ENCODE measurements at regions not wholly inside any gene's neighbourhood (a gene's known extent, or its start where the extent isn't known, plus 50 kb on each side); places are given as distances from the start of the nearest gene placed in this dataset.

DNA sequence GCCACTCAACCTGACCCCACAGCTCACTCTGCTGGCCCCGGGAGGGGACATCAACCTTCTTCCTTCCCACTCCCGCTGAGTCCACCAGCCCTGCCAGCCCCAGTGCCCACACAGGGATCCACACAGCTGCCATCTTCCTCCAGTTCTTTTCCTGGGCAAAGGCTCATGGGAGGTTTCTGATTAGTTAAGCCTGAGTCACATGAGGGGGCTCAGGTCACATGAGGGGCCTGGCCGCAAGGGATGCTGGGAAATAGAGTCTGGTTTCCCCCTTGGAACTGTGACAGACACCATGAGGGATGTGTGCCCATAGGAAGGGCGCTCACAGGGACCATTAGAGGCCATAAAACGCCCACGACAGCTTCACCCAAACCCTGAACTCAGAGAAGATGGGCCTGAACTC is 228.7 kb upstream of the SFSWAP start:
- Histone ChIP-seq H3K4me3 (ENCODE audit: low read depth in 1 of 2, low read length in 2 of 2) (no peak overlapping the region), H3K27ac (ENCODE audit: low read depth, low read length) (no peak overlapping the region), H3K36me3 (ENCODE audit: insufficient read depth, low read length) (no peaks in the 10 kb centered on the region), H3K27me3 (ENCODE audit: control insufficient read depth in 1 of 2, insufficient read depth in 2 of 2, low read length in 2 of 2) (no peaks in the 10 kb centered on the region), H3K9ac (ENCODE audit: low read length) (no peak overlapping the region), H3K4me1 (ENCODE audit: insufficient read depth, low read length) (no peaks in the 10 kb centered on the region), H3K9me3 (ENCODE audit: low read length) (no peaks in the 10 kb centered on the region)

DNA sequence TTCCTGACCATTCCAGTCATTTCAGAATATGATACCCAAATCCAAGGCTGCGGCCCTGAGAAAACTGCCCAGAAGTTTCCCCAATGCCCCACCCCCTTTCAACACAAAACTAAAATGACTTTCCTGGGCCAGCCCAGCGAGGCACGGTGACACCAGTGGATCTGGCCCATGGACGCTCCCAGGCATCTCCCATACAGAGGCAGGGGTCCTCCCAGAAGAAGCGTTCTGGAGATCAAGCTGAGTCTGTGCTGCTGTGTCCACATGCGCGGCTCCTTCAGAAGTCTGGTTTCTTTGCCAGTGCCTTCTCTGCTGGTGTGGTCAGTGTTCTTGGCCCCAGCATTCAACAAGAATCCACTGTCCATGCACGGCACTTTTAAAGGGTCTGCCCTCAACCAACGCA is 228.2 kb upstream of the SFSWAP start:
- Histone ChIP-seq H3K4me3 (ENCODE audit: low read depth in 1 of 2, low read length in 2 of 2) (no peak overlapping the region), H3K4me1 (ENCODE audit: insufficient read depth, low read length) (no peaks in the 10 kb centered on the region), H3K9me3 (ENCODE audit: low read length) (no peaks in the 10 kb centered on the region), H3K27ac (ENCODE audit: low read depth, low read length) (no peak overlapping the region), H3K9ac (ENCODE audit: low read length) (no peak overlapping the region), H3K36me3 (ENCODE audit: insufficient read depth, low read length) (no peaks in the 10 kb centered on the region), H3K27me3 (ENCODE audit: control insufficient read depth in 1 of 2, insufficient read depth in 2 of 2, low read length in 2 of 2) (no peaks in the 10 kb centered on the region)

DNA sequence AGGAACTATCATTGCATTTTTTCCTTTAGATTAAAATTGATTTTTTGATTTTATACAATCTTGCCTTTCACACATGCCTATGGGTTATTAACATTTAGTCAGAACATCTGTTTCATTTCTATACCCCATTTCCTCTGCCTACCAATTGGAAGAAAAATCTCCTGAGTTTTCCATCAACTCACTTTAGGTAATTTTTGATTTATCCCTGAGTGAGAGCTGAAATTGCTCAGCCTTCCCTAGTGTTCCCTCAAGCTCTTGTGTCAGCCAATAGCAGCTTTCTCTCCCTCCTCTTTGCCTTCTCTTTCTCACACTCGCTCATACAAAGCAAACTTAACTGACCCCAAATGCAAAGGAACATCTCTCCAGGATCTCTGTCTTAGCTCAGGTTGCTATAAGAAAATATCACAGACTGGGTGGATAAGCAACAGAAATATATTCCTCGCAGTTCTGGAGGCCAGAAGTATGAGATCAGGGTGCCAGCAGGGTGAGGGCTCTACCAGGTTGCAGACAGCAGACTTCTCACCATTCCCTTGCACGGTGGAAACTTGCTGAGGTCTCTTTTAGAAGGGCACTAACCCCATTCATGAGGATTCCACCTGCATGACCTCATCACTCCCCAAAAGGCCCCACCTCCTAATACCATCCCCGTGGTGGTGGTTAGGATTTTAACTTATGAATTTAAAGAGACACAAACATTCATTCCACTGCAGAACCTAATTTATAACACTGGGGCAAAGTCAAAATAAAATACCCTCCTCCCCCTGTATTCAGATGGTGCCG is 224.2 kb upstream of the SFSWAP start:
- Histone ChIP-seq H3K4me1 (ENCODE audit: insufficient read depth, low read length) (no peaks in the 10 kb centered on the region), H3K27ac (ENCODE audit: low read depth, low read length) (no peak overlapping the region), H3K4me3 (ENCODE audit: low read depth in 1 of 2, low read length in 2 of 2) (no peak overlapping the region), H3K9ac (ENCODE audit: low read length) (no peak overlapping the region), H3K36me3 (ENCODE audit: insufficient read depth, low read length) (no peaks in the 10 kb centered on the region), H3K27me3 (ENCODE audit: control insufficient read depth in 1 of 2, insufficient read depth in 2 of 2, low read length in 2 of 2) (no peaks in the 10 kb centered on the region), H3K9me3 (ENCODE audit: low read length) (no peaks in the 10 kb centered on the region)

DNA sequence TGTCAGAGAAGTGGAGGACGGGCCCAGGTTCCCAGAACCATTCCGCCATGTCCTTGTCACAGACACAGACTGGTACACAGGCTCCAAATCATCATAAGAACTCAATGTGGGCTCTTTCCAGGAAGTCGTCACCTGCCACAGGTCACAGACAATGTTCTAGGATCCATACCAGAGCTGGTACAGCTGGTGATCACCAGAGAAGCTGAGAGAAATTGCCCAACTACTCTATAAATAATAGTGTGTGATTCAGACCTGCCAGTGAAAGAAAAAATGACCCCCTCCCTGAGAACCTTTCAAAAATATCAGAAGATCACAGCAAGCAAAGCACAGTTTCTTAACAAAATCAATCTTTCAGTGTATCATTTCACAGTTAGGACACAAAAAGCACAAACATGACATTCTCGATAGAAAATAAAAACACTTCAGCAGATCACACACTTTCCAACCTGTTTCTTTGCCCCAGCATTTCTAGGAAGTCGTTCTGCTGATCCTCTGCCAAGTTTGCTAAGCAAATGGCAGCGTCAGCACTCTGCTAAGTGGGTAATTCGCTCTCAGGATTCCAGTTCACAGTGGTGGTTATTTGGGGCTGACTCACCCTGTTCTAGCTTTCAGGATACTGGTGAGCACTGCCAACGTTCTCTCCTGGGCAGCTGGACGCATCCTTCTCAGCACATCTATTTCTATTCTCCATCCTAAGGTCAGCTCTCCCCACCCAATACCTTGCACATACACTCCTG is 223.3 kb upstream of the SFSWAP start:
- Histone ChIP-seq H3K27me3 (ENCODE audit: control insufficient read depth in 1 of 2, insufficient read depth in 2 of 2, low read length in 2 of 2) (no peaks in the 10 kb centered on the region), H3K36me3 (ENCODE audit: insufficient read depth, low read length) (no peaks in the 10 kb centered on the region), H3K27ac (ENCODE audit: low read depth, low read length) (no peak overlapping the region), H3K4me3 (ENCODE audit: low read depth in 1 of 2, low read length in 2 of 2) (no peak overlapping the region), H3K9ac (ENCODE audit: low read length) (no peak overlapping the region), H3K9me3 (ENCODE audit: low read length) (no peaks in the 10 kb centered on the region), H3K4me1 (ENCODE audit: insufficient read depth, low read length) (no peaks in the 10 kb centered on the region)

DNA sequence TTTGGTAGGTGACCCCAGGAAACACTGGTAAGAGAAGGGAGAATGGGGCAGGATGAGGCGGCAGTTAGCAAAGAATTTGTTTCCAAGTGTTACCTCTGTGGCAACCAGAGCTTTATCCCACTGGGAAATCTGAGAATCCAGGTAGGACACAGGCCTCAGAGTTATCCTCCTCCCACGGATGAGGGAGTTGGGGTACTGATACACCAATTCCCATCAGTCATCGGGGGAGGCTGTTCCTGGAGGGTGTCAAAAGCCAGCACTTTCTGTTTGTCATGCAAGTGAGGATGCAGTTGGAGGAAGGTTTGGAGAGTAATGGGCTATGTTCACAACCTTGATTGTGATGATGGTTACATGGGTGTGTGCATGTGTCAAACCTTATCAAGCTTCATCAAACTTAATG is 221.2 kb upstream of the SFSWAP start:
- Histone ChIP-seq H3K4me1 (ENCODE audit: insufficient read depth, low read length) (no peaks in the 10 kb centered on the region), H3K36me3 (ENCODE audit: insufficient read depth, low read length) (no peaks in the 10 kb centered on the region)

DNA sequence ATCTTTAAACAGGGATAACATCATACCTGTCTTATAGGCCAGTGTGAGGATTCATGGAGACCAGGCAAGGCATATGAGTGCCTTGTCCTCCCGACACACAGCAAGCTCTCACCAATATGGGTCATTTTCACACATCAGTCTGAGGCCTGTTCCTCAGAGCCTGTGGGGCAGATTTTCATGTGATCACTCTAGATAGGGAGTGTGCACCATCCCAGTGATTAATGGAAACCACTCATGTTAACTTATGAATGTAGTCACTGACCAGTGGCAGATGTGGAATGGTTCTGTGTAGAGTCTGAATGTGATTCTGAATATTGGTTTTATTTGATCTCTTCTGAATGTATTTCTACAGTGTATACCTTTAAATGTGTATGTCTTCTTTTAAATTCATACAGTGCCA is 219.7 kb upstream of the SFSWAP start:
- Histone ChIP-seq H3K36me3 (ENCODE audit: insufficient read depth, low read length) (no peaks in the 10 kb centered on the region), H3K4me1 (ENCODE audit: insufficient read depth, low read length) (no peaks in the 10 kb centered on the region), H3K9ac (ENCODE audit: low read length) (no peak overlapping the region), H3K27ac (ENCODE audit: low read depth, low read length) (no peak overlapping the region), H3K4me3 (ENCODE audit: low read depth in 1 of 2, low read length in 2 of 2) (no peak overlapping the region), H3K9me3 (ENCODE audit: low read length) (no peaks in the 10 kb centered on the region), H3K27me3 (ENCODE audit: control insufficient read depth in 1 of 2, insufficient read depth in 2 of 2, low read length in 2 of 2) (peaks cover 0 to 7% of the 10 kb centered on the region in 2 donors)

More for the DNA sequence above, 221.2 kb upstream of the SFSWAP start:
- H3K4me3 ChIP-seq (ENCODE audit: low read depth in 1 of 2, low read length in 2 of 2) = no peak overlapping the region
- H3K9me3 ChIP-seq (ENCODE audit: low read length) = no peaks in the 10 kb centered on the region
- peaks cover 0 to 7% of the 10 kb centered on the region in 2 donors for H3K27me3 ChIP-seq (ENCODE audit: control insufficient read depth in 1 of 2, insufficient read depth in 2 of 2, low read length in 2 of 2)
- H3K27ac ChIP-seq (ENCODE audit: low read depth, low read length) = no peak overlapping the region
- H3K9ac ChIP-seq (ENCODE audit: low read length) = no peak overlapping the region

DNA sequence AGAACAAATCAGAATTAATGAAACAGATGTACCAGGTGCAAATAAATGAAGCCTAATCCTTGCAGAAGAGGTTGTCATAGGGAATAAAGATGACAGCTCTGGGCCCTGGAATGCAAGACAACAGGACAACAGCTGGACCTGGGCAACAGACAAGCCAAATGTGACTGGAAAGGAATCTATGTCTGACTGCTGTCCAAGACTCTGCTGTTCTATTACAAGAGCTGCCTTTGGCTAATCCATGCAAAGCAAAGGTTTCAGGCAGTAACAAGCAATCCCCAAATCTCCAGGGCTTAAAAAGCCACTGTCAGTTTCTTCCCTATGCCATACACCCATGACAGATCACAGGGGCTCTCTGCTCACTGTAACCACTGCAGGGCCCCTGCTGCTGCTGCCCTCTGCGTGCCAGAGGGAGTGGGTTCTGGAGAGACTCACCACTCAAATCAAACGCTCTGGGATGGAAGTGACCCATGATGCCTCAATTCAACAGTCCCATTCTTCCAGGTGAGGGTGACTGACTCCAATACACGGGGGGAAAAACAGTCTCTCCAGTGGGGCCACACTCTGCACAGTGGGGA is 218.9 kb upstream of the SFSWAP start:
- H3K9ac ChIP-seq (ENCODE audit: low read length) = no peak overlapping the region
- H3K36me3 ChIP-seq (ENCODE audit: insufficient read depth, low read length) = no peaks in the 10 kb centered on the region
- no peaks in the 10 kb centered on the region for H3K9me3 ChIP-seq (ENCODE audit: low read length)
- H3K27ac ChIP-seq (ENCODE audit: low read depth, low read length) = no peak overlapping the region
- H3K4me1 ChIP-seq (ENCODE audit: insufficient read depth, low read length) = no peaks in the 10 kb centered on the region
- H3K27me3 ChIP-seq (ENCODE audit: control insufficient read depth in 1 of 2, insufficient read depth in 2 of 2, low read length in 2 of 2) = peaks cover 0 to 7% of the 10 kb centered on the region in 2 donors
- H3K4me3 ChIP-seq (ENCODE audit: low read depth in 1 of 2, low read length in 2 of 2) = no peak overlapping the region

DNA sequence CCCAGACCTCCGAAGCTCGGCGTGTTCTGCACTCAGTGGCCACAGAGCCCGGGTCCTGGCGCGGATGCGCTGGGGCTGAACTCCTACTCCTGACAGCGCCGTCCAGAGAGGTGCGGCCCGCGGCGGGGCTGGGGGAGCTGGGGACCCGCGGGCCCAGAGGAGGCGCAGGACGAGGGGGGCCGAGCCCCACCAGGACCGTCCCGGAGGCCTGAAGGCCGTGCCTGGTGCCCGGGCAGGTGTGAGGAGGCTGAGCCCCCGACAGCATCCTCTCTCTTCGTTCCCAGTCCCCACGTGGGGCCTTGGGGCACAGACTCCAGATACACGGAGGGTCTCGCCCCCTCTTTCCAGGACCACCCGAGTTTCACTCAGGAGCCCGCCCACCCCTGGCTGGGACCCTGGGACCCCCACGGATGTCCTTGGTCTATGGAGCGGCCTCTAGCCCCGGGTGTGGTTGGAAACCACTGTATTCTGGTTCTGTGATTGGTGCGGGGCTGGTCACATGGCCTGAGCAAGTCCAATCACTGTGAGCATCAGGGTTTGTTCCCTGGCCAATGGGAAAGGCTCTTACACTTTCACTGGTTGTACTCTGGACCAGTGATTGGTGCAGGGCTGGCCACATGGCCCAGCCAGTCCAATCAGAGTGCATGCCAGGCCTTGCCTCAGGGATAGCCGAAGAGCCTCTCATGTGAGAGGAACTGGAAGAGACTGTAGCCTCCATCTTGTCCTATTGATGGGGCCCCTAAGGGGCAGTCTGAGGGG is 217.6 kb upstream of the SFSWAP start:
- no peak overlapping the region for H3K9ac ChIP-seq (ENCODE audit: low read length)
- H3K4me3 ChIP-seq (ENCODE audit: low read depth in 1 of 2, low read length in 2 of 2) = no peak overlapping the region
- no peaks in the 10 kb centered on the region for H3K9me3 ChIP-seq (ENCODE audit: low read length)
- no peaks in the 10 kb centered on the region for H3K4me1 ChIP-seq (ENCODE audit: insufficient read depth, low read length)
- no peak overlapping the region for H3K27ac ChIP-seq (ENCODE audit: low read depth, low read length)
- H3K36me3 ChIP-seq (ENCODE audit: insufficient read depth, low read length) = no peaks in the 10 kb centered on the region
- H3K27me3 ChIP-seq (ENCODE audit: control insufficient read depth in 1 of 2, insufficient read depth in 2 of 2, low read length in 2 of 2) = peaks cover 0 to 7% of the 10 kb centered on the region in 2 donors

DNA sequence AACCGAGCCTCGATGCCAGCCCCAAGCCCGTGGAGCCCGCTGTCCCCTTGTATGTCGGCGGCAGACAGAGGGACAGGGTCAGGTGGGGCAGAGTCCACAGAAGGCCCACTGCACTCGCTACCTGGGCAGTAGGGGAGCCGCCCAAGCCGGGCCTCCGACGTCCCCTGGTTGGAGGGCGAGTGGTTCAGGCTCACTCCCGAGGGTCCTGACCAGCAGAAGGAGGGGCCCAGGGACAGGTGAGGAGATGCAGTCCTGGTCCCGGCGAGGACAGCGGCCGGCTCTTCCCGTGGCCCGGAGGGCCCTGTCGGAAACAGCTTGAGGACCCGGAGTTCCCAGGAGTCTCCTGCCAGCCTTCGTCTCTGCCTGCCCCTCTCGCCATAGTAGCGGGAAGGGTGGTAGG is 216.7 kb upstream of the SFSWAP start:
- no peaks in the 10 kb centered on the region for H3K4me1 ChIP-seq (ENCODE audit: insufficient read depth, low read length)
- H3K36me3 ChIP-seq (ENCODE audit: insufficient read depth, low read length) = no peaks in the 10 kb centered on the region
- H3K27ac ChIP-seq (ENCODE audit: low read depth, low read length) = no peak overlapping the region
- H3K4me3 ChIP-seq (ENCODE audit: low read depth in 1 of 2, low read length in 2 of 2) = no peak overlapping the region
- peaks cover 0 to 7% of the 10 kb centered on the region in 2 donors for H3K27me3 ChIP-seq (ENCODE audit: control insufficient read depth in 1 of 2, insufficient read depth in 2 of 2, low read length in 2 of 2)
- H3K9me3 ChIP-seq (ENCODE audit: low read length) = no peaks in the 10 kb centered on the region
- H3K9ac ChIP-seq (ENCODE audit: low read length) = no peak overlapping the region

DNA sequence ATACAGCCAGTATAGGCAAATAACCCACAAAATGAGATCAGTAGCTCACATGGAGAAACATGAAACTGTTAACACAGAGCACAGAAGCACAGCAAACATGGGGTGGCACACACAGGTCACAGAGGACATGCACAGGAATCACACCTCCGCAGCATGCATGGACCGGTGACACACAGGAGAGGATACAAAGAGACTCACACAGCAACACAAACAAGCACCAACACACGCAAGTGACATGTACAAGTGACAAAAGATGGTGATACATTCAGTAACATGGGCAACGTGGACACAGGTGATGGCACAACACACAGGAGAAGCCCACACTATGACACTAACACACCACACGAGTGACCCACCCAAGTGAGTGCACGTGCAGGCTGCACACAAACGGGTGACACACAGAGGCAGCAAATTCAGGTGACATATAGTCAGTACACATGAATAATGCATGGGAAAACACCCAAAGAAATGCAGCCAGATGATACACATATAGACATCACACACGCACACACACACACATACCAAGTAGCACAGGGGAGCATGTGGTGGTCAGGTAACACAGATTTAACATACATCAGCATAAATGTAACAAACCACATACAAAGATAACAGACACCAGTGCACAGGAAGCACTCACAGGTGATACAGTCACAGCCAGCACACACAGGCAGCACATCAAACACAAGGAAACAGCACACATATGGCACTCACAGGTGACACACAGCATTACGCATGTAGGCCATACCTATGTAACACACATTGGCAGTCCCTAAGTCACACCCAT is 216.0 kb upstream of the SFSWAP start:
- H3K4me3 ChIP-seq (ENCODE audit: low read depth in 1 of 2, low read length in 2 of 2) = no peak overlapping the region
- H3K9ac ChIP-seq (ENCODE audit: low read length) = no peak overlapping the region
- no peak overlapping the region for H3K27ac ChIP-seq (ENCODE audit: low read depth, low read length)
- no peaks in the 10 kb centered on the region for H3K9me3 ChIP-seq (ENCODE audit: low read length)
- no peaks in the 10 kb centered on the region for H3K36me3 ChIP-seq (ENCODE audit: insufficient read depth, low read length)
- H3K4me1 ChIP-seq (ENCODE audit: insufficient read depth, low read length) = no peaks in the 10 kb centered on the region
- H3K27me3 ChIP-seq (ENCODE audit: control insufficient read depth in 1 of 2, insufficient read depth in 2 of 2, low read length in 2 of 2) = peaks cover 0 to 7% of the 10 kb centered on the region in 2 donors

Data from muscle layer of colon (tissue), 2 donors.